ENCODE measurements at regions not wholly inside any gene's neighbourhood (a gene's known extent, or its start where the extent isn't known, plus 50 kb on each side); places are given as distances from the start of the nearest gene placed in this dataset.

DNA sequence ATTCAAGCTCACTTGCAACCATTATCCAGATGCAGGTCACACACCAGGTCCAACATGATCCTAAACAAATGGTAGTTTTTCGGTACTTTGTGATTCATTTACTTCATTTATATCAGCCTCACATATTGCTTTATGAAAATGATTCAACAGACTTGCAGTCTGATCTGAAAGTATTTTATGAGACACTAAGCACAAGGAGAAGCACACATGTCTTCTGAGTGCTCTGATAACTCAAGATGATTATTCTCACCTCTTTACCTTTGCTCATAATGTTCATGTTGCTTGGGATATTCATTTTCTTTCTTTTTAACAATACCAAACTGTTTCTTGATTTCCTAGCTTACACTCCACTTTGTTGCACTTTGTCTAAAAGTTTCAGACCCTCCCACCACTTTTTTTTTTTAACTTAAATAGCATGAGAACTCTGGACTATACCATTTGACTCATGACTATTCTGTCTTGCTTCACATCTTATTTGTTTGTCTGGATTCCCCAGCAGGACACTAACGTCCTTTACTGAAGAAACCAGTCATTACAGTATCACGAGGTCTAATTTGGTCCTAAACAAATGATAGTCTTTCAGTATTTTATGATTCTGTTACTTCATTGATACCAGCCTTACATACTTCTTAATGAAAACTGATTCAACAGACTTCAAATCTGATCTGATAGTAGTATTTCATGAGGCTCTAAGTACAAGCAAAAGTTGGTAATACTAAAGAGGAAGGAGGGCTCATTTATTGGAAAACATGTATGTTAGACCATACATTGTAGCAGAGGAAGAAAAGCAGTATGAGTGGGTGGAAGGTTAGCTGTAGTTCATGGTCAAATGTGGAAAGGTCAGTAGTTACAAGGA is 171.8 kb upstream of the AHR start:
- no peak for TF ChIP-seq SP1 (IDR thresholded peaks at IDR 0.05)
- TF ChIP-seq NFRKB (IDR thresholded peaks at IDR 0.05) = no peak
- TF ChIP-seq L3MBTL2 (conservative IDR thresholded peaks at IDR 0.05) = no peak
